Lower leg skin (tissue), 4 donors: ENCODE measurements at regions not wholly inside any gene's neighbourhood (a gene's known extent, or its start where the extent isn't known, plus 50 kb on each side); places are given as distances from the start of the nearest gene placed in this dataset.

ENCODE experiments used
- DNase-seq, 2 donors: peaks; one replicate each; pipeline ENCODE4 v3.0.0-alpha.2; 2019; ENCODE audit warnings: low spot score in 2 of 2
- H3K4me3 ChIP-seq: fragments of 200-600 bp; sonication (generic); 2 replicates; pipeline ENCODE4 v1.5.1; 2017; ENCODE audit warnings: mild to moderate bottlenecking, low read depth; ENCODE audit not compliant: poor library complexity, severe bottlenecking
- POLR2A ChIP-seq, 2 donors: fragments of 450-650 bp; IDR thresholded peaks; one replicate each; pipeline ENCODE4 v1.6.1; 2016 to 2017; ENCODE audit warnings: antibody characterized with exemption in 2 of 2, mild to moderate bottlenecking in 1 of 2, moderate library complexity in 1 of 2
- WGBS, 2 donors: methylation state at CpG; one replicate each; pipeline ENCODE4 v1.1.5; 2018; 5-methylcytosine and 5-hydroxymethylcytosine counted together
- intact Hi-C: fragments of 100-400 bp; cut with DNase I; formaldehyde crosslinking; loops from one replicate; pipeline ENCODE4 v1.15.0; 2023; ENCODE audit warnings: low total_unique reads
- TF ChIP-seq, protein P1 (sequence below), 3 donors: fragments of 450-650 bp; IDR thresholded peaks; one replicate each; pipeline ENCODE4 v1.5.1; 2016; ENCODE audit warnings: antibody characterized with exemption in 3 of 3, mild to moderate bottlenecking in 3 of 3, moderate library complexity in 2 of 3

DNA sequence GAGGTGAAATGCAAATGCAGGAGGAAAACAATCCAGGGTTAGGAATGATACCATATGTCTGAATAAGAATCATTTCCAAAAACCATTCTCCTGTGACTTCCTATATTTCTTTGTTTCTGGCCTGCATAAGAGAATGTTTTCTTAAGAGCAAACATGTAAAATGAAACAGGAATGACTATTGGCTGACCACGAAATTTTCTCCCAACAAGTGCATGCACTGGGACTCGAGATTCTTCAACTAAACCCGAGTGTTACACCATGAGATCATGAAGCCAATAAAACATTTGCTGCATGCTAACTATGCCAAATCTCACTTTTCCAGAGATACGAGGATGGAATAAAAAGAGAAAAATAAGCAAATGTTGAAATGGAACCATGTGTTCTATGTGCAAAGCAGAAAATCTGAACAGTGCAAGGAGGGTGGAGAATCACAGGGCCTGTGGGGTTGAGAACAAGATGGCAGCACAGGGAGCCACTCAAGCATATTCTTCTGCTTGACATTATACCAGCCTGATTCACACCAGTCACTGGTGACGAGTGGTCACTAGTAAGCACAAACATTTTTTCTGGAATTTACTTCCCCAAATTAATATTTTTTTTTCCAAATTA, 212.2 kb upstream of the FOXA2 start:
- TF ChIP-seq, protein P1, sequence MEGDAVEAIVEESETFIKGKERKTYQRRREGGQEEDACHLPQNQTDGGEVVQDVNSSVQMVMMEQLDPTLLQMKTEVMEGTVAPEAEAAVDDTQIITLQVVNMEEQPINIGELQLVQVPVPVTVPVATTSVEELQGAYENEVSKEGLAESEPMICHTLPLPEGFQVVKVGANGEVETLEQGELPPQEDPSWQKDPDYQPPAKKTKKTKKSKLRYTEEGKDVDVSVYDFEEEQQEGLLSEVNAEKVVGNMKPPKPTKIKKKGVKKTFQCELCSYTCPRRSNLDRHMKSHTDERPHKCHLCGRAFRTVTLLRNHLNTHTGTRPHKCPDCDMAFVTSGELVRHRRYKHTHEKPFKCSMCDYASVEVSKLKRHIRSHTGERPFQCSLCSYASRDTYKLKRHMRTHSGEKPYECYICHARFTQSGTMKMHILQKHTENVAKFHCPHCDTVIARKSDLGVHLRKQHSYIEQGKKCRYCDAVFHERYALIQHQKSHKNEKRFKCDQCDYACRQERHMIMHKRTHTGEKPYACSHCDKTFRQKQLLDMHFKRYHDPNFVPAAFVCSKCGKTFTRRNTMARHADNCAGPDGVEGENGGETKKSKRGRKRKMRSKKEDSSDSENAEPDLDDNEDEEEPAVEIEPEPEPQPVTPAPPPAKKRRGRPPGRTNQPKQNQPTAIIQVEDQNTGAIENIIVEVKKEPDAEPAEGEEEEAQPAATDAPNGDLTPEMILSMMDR (IDR thresholded peaks at IDR 0.05) = no peak
- H3K4me3 ChIP-seq = no peak overlapping the region
- peak in 1 of 2 donors; percentile 25 for DNase-seq
- whole genome bisulfite sequencing, 2 donors = 63 to 66% methylated on average over 5 of the region's 5 CpGs
- intact Hi-C loops = no loop called here

DNA sequence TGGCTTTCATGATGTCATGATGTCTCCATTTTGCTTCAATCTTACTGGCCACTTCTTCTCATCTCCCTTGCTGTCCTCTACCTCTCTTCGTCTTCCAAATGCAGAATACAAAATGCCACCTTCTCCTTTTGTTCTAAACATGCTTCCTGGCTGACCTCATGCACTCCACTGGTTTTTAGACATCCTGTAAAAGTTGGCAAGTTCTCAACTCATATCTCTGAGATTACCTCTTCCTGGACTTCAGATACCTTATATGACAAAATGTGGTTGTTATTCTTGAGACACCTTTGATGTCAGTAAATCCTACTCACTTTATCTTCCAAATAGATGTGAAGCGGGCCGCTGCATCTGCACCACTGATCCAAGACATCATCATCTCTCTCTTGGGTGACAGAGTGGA, 212.7 kb upstream of the FOXA2 start:
- WGBS, 2 donors = 88 to 89% methylated on average over 3 of the region's 3 CpGs
- DNase-seq = no peak
- no peak for TF ChIP-seq POLR2A (IDR thresholded peaks at IDR 0.05)
- TF ChIP-seq, protein P1 (IDR thresholded peaks at IDR 0.05) = no peak
- intact Hi-C loops = no loop called here
- no peak overlapping the region for H3K4me3 ChIP-seq

DNA sequence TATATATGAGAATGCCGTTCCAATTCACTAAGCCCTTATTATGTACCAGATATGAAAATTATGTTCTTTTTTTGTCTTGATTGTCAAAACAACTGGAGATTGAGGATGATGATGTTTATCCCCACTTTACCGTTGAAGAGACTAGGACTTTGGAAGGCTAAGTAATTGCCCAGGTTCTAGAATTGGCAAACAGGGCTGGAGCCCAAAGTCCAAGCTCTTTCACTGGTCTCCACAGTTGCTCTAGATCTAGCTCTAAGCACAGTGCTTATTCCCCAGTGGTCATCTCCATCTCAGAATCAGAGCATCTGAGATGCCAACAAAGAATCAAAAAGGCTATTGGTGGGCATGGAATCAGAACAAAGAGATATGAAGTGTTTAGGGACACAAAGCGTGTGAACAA, 215.3 kb upstream of the FOXA2 start:
- intact Hi-C loops = no loop called here
- no peak overlapping the region for H3K4me3 ChIP-seq
- no peak for DNase-seq
- WGBS, 2 donors = 95 to 96% methylated on average over 3 of the region's 3 CpGs
- TF ChIP-seq, protein P1 (IDR thresholded peaks at IDR 0.05) = no peak
- TF ChIP-seq POLR2A (IDR thresholded peaks at IDR 0.05) = no peak

DNA sequence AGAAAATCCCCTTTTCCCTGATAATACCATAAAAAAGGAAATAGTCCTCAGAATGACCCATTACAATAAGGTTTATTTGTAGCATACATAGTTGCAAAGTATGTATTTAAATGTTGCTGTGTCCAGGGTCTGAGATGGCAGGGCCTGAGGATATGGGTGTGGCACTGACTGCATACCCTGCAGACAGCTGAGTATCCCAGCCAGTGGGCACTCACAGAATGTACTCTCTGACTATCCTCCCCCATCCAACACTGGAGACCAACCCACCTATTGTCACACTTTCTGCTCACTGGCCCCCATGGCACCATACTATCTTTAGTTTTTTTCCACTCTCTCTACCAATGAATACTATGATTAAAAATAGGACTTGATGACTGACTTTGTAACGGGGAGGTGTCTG, 215.8 kb upstream of the FOXA2 start:
- TF ChIP-seq, protein P1 (IDR thresholded peaks at IDR 0.05) = no peak
- 70 to 77% methylated on average over 1 of the region's 1 CpG for WGBS, 2 donors
- no peak overlapping the region for H3K4me3 ChIP-seq
- DNase-seq = no peak
- intact Hi-C loops = no loop called here

DNA sequence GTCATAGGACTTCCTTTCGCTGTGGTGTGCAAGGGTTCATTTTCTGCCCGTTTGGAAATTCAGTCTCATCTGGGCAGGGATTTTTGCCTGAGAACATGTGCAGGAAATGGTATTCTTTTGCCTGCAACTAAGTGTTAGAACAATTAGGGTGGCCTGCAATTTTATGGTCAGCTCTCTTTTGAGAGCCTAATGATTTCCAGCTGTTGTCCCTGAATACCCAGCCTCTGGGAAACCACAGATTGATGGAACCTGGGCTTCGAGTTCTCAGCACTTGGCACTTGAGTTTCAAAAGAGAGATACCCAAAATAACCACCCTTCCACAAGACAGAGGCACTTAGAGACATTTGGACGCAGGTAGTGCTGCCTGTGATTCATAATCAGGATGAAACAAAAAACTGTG, 217.2 kb upstream of the FOXA2 start:
- no peak for TF ChIP-seq POLR2A (IDR thresholded peaks at IDR 0.05)
- TF ChIP-seq, protein P1 (IDR thresholded peaks at IDR 0.05) = no peak
- DNase-seq = no peak
- WGBS, 2 donors = 40 to 42% methylated on average over 4 of the region's 4 CpGs
- intact Hi-C loops = no loop called here
- no peak overlapping the region for H3K4me3 ChIP-seq

DNA sequence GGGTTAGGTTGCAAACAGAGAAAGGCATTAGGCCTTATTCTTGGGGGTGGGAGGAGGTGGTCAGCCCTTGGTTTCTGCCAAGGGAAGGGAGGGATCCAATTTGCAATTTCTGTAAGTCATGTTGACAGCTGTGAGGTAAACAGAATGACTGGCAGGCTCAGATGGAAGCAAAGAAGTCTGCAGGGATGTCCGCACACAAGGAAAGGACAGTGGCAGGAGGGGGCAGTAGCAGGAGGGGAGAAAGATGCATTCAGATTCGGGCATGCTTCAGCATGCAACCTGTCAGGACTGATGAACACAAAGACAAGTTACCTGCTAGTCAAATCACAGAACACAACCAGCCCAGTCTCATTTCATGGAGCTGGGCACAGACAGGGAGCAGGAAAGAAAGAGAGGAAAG, 217.9 kb upstream of the FOXA2 start:
- intact Hi-C loops = no loop called here
- TF ChIP-seq, protein P1 (IDR thresholded peaks at IDR 0.05) = no peak
- TF ChIP-seq POLR2A (IDR thresholded peaks at IDR 0.05) = no peak
- H3K4me3 ChIP-seq = no peak overlapping the region
- DNase-seq = peak in 1 of 2 donors; percentile 23
- 63 to 76% methylated on average over 2 of the region's 2 CpGs for WGBS, 2 donors
